ENCODE measurements at regions not wholly inside any gene's neighbourhood (a gene's known extent, or its start where the extent isn't known, plus 50 kb on each side); places are given as distances from the start of the nearest gene placed in this dataset.
"Not testable (repeated sequence)": the region's sequence is repeated elsewhere in the genome, so short reads cannot be mapped to it uniquely, and the experiment has no call there.

- not testable (repeated sequence) for TF ChIP-seq CTCF (IDR thresholded peaks at IDR 0.05; ENCODE audit: poor library complexity); EZH2phosphoT487 (IDR thresholded peaks at IDR 0.05; ENCODE audit: low read depth, severe bottlenecking, unreplicated experiment)
Observed at GRCh38 chr4:118633476-118633875, 51.7 kb upstream of the METTL14 start.

Measured in hepatocyte (in vitro differentiated cells).